ENCODE measurements at regions not wholly inside any gene's neighbourhood (a gene's known extent, or its start where the extent isn't known, plus 50 kb on each side); places are given as distances from the start of the nearest gene placed in this dataset.

GRCh38 chr13:105345730-105346129 lies 1189.7 kb downstream of the EFNB2 start:
- DNase-seq (no peak), ATAC-seq (no peak)
- Mint-ChIP-seq H3K27me3 (no peaks in the 10 kb centered on the region), H3K27ac (no peak overlapping the region), H3K9me3 (no peaks in the 10 kb centered on the region), H3K36me3 (ENCODE audit: low read depth) (no peaks in the 10 kb centered on the region), H3K4me1 (ENCODE audit: low read depth) (peaks cover 3% of the 10 kb centered on the region), H3K4me3 (no peak overlapping the region)
- intact Hi-C loops (cut with micrococcal nuclease) = no loop called here
- CTCF ChIA-PET = no interaction called here
- no peak for TF ChIP-seq CTCF (IDR thresholded peaks at IDR 0.05)
- POLR2A ChIA-PET = no interaction called here

GRCh38 chr13:105345131-105345530 lies 1190.3 kb downstream of the EFNB2 start:
- intact Hi-C loops (cut with micrococcal nuclease) = no loop called here
- no peak for TF ChIP-seq CTCF (IDR thresholded peaks at IDR 0.05)
- ChIA-PET POLR2A (no interaction called here), CTCF (no interaction called here)
- Mint-ChIP-seq H3K36me3 (ENCODE audit: low read depth) (no peaks in the 10 kb centered on the region), H3K4me1 (ENCODE audit: low read depth) (peaks cover 3% of the 10 kb centered on the region), H3K27ac (no peak overlapping the region), H3K9me3 (no peaks in the 10 kb centered on the region), H3K27me3 (no peaks in the 10 kb centered on the region), H3K4me3 (no peak overlapping the region)
- DNase-seq (no peak), ATAC-seq (no peak)

- ChIA-PET POLR2A (no interaction called here), CTCF (no interaction called here)
- Mint-ChIP-seq H3K27me3 (no peaks in the 10 kb centered on the region), H3K4me1 (ENCODE audit: low read depth) (peaks cover 9% of the 10 kb centered on the region), H3K36me3 (ENCODE audit: low read depth) (no peaks in the 10 kb centered on the region), H3K27ac (no peak overlapping the region), H3K9me3 (no peaks in the 10 kb centered on the region), H3K4me3 (no peak overlapping the region)
- no peak for DNase-seq
- no peak for ATAC-seq
- intact Hi-C loops (cut with micrococcal nuclease) = no loop called here
- no peak for TF ChIP-seq CTCF (IDR thresholded peaks at IDR 0.05)
Measured at GRCh38 chr13:105343134-105343806, 1192.2 kb downstream of the EFNB2 start.

GRCh38 chr13:105342281-105342820 lies 1193.1 kb downstream of the EFNB2 start:
- Mint-ChIP-seq H3K27me3 (no peaks in the 10 kb centered on the region), H3K36me3 (ENCODE audit: low read depth) (no peaks in the 10 kb centered on the region), H3K27ac (no peak overlapping the region), H3K4me3 (no peak overlapping the region), H3K9me3 (no peaks in the 10 kb centered on the region), H3K4me1 (ENCODE audit: low read depth) (peaks cover 12% of the 10 kb centered on the region)
- no peak for TF ChIP-seq CTCF (IDR thresholded peaks at IDR 0.05)
- intact Hi-C loops (cut with micrococcal nuclease) = no loop called here
- ChIA-PET POLR2A (no interaction called here), CTCF (no interaction called here)
- no peak for DNase-seq
- no peak for ATAC-seq

- H3K27ac Mint-ChIP-seq = no peak overlapping the region
- intact Hi-C loops (cut with micrococcal nuclease) = no loop called here
- no peak overlapping the region for H3K4me3 Mint-ChIP-seq
- peaks cover 12% of the 10 kb centered on the region for H3K4me1 Mint-ChIP-seq (ENCODE audit: low read depth)
- H3K27me3 Mint-ChIP-seq = no peaks in the 10 kb centered on the region
- ATAC-seq (no peak), DNase-seq (no peak)
- POLR2A ChIA-PET = no interaction called here
- no peak for TF ChIP-seq CTCF (IDR thresholded peaks at IDR 0.05)
- CTCF ChIA-PET = no interaction called here
- no peaks in the 10 kb centered on the region for H3K36me3 Mint-ChIP-seq (ENCODE audit: low read depth)
- H3K9me3 Mint-ChIP-seq = no peaks in the 10 kb centered on the region
Measured at GRCh38 chr13:105341758-105342157, 1193.7 kb downstream of the EFNB2 start.

Data from activated CD8-positive, alpha-beta T cell treated with anti-CD3 and anti-CD28 coated beads for 36 hours (primary cell).